Upper lobe of left lung (tissue), 4 donors: ENCODE measurements at regions not wholly inside any gene's neighbourhood (a gene's known extent, or its start where the extent isn't known, plus 50 kb on each side); places are given as distances from the start of the nearest gene placed in this dataset.

Experiments
- POLR2A ChIP-seq, 4 donors: fragments of 450-650 bp; IDR thresholded peaks; one replicate each; pipeline ENCODE4 v1.5.1; 2016 to 2017; ENCODE audit warnings: antibody characterized with exemption in 4 of 4, mild to moderate bottlenecking in 2 of 4
- POLR2AphosphoS5 ChIP-seq, 2 donors: sonication (generic); formaldehyde crosslinking; IDR thresholded peaks; one replicate each; pipeline ENCODE4 v1.5.1; 2017; ENCODE audit warnings: antibody characterized with exemption in 2 of 2
- TF ChIP-seq, protein P1 (sequence below), 6 experiments: fragments of 450-650 bp in 4 of 6; fragments of 200-600 bp in 2 of 6; sonication (generic) in 2 of 6; IDR thresholded peaks; one replicate each; pipeline ENCODE4 v1.5.1; 2016 to 2019; ENCODE audit warnings: antibody characterized with exemption in 6 of 6

DNA sequence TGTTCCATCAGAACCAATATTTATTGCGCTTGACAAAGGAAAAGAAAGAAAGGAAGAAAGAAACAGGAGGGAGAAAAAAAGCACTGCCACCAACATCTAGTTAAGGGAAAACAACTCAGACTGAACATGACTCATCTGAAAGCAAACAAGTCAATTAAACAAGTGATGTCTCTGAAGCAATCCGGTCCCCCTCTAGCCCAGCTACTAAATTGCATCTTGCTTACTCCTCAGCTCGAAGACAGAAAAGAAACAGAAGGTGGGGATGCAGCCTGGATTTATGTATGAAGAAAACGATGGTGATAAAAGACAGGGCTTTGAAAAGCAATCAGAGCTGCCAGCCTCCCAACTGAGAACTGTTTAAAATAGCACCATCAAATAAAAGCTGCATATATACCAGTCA is 188.2 kb downstream of the OMA1 start:
- TF ChIP-seq, protein P1, sequence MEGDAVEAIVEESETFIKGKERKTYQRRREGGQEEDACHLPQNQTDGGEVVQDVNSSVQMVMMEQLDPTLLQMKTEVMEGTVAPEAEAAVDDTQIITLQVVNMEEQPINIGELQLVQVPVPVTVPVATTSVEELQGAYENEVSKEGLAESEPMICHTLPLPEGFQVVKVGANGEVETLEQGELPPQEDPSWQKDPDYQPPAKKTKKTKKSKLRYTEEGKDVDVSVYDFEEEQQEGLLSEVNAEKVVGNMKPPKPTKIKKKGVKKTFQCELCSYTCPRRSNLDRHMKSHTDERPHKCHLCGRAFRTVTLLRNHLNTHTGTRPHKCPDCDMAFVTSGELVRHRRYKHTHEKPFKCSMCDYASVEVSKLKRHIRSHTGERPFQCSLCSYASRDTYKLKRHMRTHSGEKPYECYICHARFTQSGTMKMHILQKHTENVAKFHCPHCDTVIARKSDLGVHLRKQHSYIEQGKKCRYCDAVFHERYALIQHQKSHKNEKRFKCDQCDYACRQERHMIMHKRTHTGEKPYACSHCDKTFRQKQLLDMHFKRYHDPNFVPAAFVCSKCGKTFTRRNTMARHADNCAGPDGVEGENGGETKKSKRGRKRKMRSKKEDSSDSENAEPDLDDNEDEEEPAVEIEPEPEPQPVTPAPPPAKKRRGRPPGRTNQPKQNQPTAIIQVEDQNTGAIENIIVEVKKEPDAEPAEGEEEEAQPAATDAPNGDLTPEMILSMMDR (IDR thresholded peaks at IDR 0.05), result no peak
- no peak for TF ChIP-seq POLR2A (IDR thresholded peaks at IDR 0.05)
- TF ChIP-seq POLR2AphosphoS5 (IDR thresholded peaks at IDR 0.05), result no peak
